ENCODE measurements at regions not wholly inside any gene's neighbourhood (a gene's known extent, or its start where the extent isn't known, plus 50 kb on each side); places are given as distances from the start of the nearest gene placed in this dataset.

- TF ChIP-seq POLR2A (IDR thresholded peaks at IDR 0.05), result no peak
- TF ChIP-seq CTCF (IDR thresholded peaks at IDR 0.05), result no peak
Observed at GRCh38 chr6:12575961-12576360, 140.6 kb upstream of the PHACTR1 start.

All from suprapubic skin (tissue), 3 donors.